ENCODE measurements at regions not wholly inside any gene's neighbourhood (a gene's known extent, or its start where the extent isn't known, plus 50 kb on each side); places are given as distances from the start of the nearest gene placed in this dataset.

GRCh38 chr5:5799826-5800225, 377.3 kb downstream of the ICE1 start:
- no peak overlapping the region for H3K4me3 ChIP-seq (ENCODE audit: low read depth, low read length)
- no peaks in the 10 kb centered on the region for H3K36me3 ChIP-seq (ENCODE audit: control insufficient read depth, insufficient read depth, low read length)
- TF ChIP-seq CTCF (IDR thresholded peaks at IDR 0.05; ENCODE audit: insufficient read depth, low read length, poor library complexity, severe bottlenecking) = no peak
- no peak for DNase-seq (ENCODE audit: low read depth)
- H3K27me3 ChIP-seq (ENCODE audit: control insufficient read depth, insufficient read depth, low read length) = no peaks in the 10 kb centered on the region

GRCh38 chr5:5799229-5799628, 376.8 kb downstream of the ICE1 start:
- no peaks in the 10 kb centered on the region for H3K36me3 ChIP-seq (ENCODE audit: control insufficient read depth, insufficient read depth, low read length)
- H3K4me3 ChIP-seq (ENCODE audit: low read depth, low read length) = no peak overlapping the region
- TF ChIP-seq CTCF (IDR thresholded peaks at IDR 0.05; ENCODE audit: insufficient read depth, low read length, poor library complexity, severe bottlenecking) = no peak
- DNase-seq (ENCODE audit: low read depth) = no peak
- no peaks in the 10 kb centered on the region for H3K27me3 ChIP-seq (ENCODE audit: control insufficient read depth, insufficient read depth, low read length)

GRCh38 chr5:5798462-5798861, 376.0 kb downstream of the ICE1 start:
- DNase-seq (ENCODE audit: low read depth) = no peak
- Histone ChIP-seq H3K36me3 (ENCODE audit: control insufficient read depth, insufficient read depth, low read length) (no peaks in the 10 kb centered on the region), H3K27me3 (ENCODE audit: control insufficient read depth, insufficient read depth, low read length) (no peaks in the 10 kb centered on the region), H3K4me3 (ENCODE audit: low read depth, low read length) (no peak overlapping the region)
- TF ChIP-seq CTCF (IDR thresholded peaks at IDR 0.05; ENCODE audit: insufficient read depth, low read length, poor library complexity, severe bottlenecking) = no peak

- Histone ChIP-seq H3K4me3 (ENCODE audit: low read depth, low read length) (no peak overlapping the region), H3K27me3 (ENCODE audit: control insufficient read depth, insufficient read depth, low read length) (no peaks in the 10 kb centered on the region), H3K36me3 (ENCODE audit: control insufficient read depth, insufficient read depth, low read length) (no peaks in the 10 kb centered on the region)
- no peak for TF ChIP-seq CTCF (IDR thresholded peaks at IDR 0.05; ENCODE audit: insufficient read depth, low read length, poor library complexity, severe bottlenecking)
- DNase-seq (ENCODE audit: low read depth) = no peak
Measured at GRCh38 chr5:5798041-5798440, 375.6 kb downstream of the ICE1 start.

GRCh38 chr5:5795074-5795771, 372.7 kb downstream of the ICE1 start:
- TF ChIP-seq CTCF (IDR thresholded peaks at IDR 0.05; ENCODE audit: insufficient read depth, low read length, poor library complexity, severe bottlenecking) = no peak
- no peak for DNase-seq (ENCODE audit: low read depth)
- no peaks in the 10 kb centered on the region for H3K27me3 ChIP-seq (ENCODE audit: control insufficient read depth, insufficient read depth, low read length)
- no peaks in the 10 kb centered on the region for H3K36me3 ChIP-seq (ENCODE audit: control insufficient read depth, insufficient read depth, low read length)
- H3K4me3 ChIP-seq (ENCODE audit: low read depth, low read length) = no peak overlapping the region

- H3K27me3 ChIP-seq (ENCODE audit: control insufficient read depth, insufficient read depth, low read length) = no peaks in the 10 kb centered on the region
- DNase-seq (ENCODE audit: low read depth) = no peak
- TF ChIP-seq CTCF (IDR thresholded peaks at IDR 0.05; ENCODE audit: insufficient read depth, low read length, poor library complexity, severe bottlenecking) = no peak
Measured at GRCh38 chr5:5794118-5794560, 371.7 kb downstream of the ICE1 start.

More at GRCh38 chr5:5794118-5794560, 371.7 kb downstream of the ICE1 start:
- H3K4me3 ChIP-seq (ENCODE audit: low read depth, low read length) = no peak overlapping the region
- H3K36me3 ChIP-seq (ENCODE audit: control insufficient read depth, insufficient read depth, low read length) = no peaks in the 10 kb centered on the region
